Progenitor cell of endocrine pancreas (in vitro differentiated cells): ENCODE measurements at regions not wholly inside any gene's neighbourhood (a gene's known extent, or its start where the extent isn't known, plus 50 kb on each side); places are given as distances from the start of the nearest gene placed in this dataset.
"Not testable (repeated sequence)": the region's sequence is repeated elsewhere in the genome, so short reads cannot be mapped to it uniquely, and the experiment has no call there.

Experiments used
- DNase-seq: peaks from one replicate; pipeline ENCODE4 v3.0.0; 2021; ENCODE audit warnings: low spot score; ENCODE audit not compliant: unreplicated experiment
- H3K27ac Mint-ChIP-seq: 2 replicates; pipeline ENCODE4 v1.8.0; 2021; ENCODE audit warnings: mild to moderate bottlenecking, moderate library complexity, mixed read lengths
- H3K27me3 Mint-ChIP-seq: 2 replicates; pipeline ENCODE4 v1.8.0; 2021; ENCODE audit warnings: mixed read lengths
- H3K36me3 Mint-ChIP-seq: 2 replicates; pipeline ENCODE4 v1.8.0; 2022; ENCODE audit warnings: mixed read lengths; ENCODE audit not compliant: insufficient read depth
- H3K4me1 Mint-ChIP-seq: 2 replicates; pipeline ENCODE4 v1.8.0; 2021; ENCODE audit warnings: low read depth, mixed read lengths
- H3K4me3 Mint-ChIP-seq: 2 replicates; pipeline ENCODE4 v1.8.0; 2021; ENCODE audit warnings: low read depth, mild to moderate bottlenecking, moderate library complexity, mixed read lengths
- H3K9me3 Mint-ChIP-seq: 2 replicates; pipeline ENCODE4 v1.8.0; 2021; ENCODE audit warnings: low read depth, mixed read lengths
- TF ChIP-seq, protein P1 (sequence below): fragments of 200-600 bp; sonication (generic); IDR thresholded peaks from one replicate; pipeline ENCODE4 v1.5.0; 2021; ENCODE audit warnings: antibody characterized with exemption, mild to moderate bottlenecking; ENCODE audit not compliant: unreplicated experiment

DNA sequence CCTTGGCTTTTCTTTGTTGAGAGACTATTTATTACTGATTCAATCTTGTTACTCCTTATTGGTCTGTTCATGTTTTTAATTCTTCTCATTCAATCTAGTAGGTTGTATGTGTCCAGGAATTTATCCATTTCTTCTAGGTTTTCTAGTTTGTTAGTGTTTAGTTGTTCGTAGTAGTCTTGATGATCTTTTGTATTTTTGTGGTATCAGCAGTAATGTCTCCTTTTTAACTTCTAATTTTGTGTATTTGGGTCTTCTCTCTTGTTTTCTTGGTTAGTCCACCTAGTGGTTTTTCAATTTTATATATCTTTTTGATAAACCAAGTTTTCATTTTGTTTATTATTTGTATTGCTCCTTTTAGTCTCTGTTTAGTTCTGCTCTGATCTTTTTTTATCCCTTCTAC, 546.9 kb upstream of the TPK1 start:
- Mint-ChIP-seq H3K27me3 (no peaks in the 10 kb centered on the region), H3K36me3 (no peaks in the 10 kb centered on the region), H3K27ac (no peak overlapping the region), H3K9me3 (peaks cover 4% of the 10 kb centered on the region), H3K4me1 (no peaks in the 10 kb centered on the region), H3K4me3 (no peak overlapping the region)
- DNase-seq = no peak
- TF ChIP-seq, protein P1, sequence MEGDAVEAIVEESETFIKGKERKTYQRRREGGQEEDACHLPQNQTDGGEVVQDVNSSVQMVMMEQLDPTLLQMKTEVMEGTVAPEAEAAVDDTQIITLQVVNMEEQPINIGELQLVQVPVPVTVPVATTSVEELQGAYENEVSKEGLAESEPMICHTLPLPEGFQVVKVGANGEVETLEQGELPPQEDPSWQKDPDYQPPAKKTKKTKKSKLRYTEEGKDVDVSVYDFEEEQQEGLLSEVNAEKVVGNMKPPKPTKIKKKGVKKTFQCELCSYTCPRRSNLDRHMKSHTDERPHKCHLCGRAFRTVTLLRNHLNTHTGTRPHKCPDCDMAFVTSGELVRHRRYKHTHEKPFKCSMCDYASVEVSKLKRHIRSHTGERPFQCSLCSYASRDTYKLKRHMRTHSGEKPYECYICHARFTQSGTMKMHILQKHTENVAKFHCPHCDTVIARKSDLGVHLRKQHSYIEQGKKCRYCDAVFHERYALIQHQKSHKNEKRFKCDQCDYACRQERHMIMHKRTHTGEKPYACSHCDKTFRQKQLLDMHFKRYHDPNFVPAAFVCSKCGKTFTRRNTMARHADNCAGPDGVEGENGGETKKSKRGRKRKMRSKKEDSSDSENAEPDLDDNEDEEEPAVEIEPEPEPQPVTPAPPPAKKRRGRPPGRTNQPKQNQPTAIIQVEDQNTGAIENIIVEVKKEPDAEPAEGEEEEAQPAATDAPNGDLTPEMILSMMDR = no peak

DNA sequence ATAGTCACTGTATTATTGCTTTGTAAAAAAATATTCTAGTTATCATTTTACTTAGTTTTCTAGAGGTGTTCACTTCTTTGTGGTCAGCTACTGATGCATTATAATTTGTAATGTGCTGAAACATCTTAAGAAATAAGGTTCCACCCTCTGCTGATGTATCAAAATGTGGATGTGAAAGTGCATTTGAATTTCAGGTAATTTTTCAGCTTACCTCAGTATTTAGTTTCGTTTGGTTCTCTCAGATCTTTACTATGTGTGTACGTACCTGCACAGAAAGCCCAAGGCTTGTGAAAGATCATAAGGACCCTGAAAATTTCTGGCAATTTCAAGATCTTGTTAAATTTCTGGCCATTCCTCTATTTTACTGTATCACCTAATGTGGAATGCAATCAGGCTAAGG, 542.3 kb upstream of the TPK1 start:
- TF ChIP-seq, protein P1 = no peak
- no peak for DNase-seq
- H3K4me3 Mint-ChIP-seq = no peak overlapping the region
- H3K27ac Mint-ChIP-seq = no peak overlapping the region
- H3K4me1 Mint-ChIP-seq = no peaks in the 10 kb centered on the region
- H3K9me3 Mint-ChIP-seq = no peaks in the 10 kb centered on the region
- H3K27me3 Mint-ChIP-seq = no peaks in the 10 kb centered on the region
- H3K36me3 Mint-ChIP-seq = no peaks in the 10 kb centered on the region

- Mint-ChIP-seq H3K9me3 (peaks cover 13% of the 10 kb centered on the region), H3K27me3 (no peaks in the 10 kb centered on the region), H3K27ac (no peak overlapping the region)
These were observed 524.8 kb upstream of the TPK1 start for GRCh38 chr7:145360511-145361100.

DNA sequence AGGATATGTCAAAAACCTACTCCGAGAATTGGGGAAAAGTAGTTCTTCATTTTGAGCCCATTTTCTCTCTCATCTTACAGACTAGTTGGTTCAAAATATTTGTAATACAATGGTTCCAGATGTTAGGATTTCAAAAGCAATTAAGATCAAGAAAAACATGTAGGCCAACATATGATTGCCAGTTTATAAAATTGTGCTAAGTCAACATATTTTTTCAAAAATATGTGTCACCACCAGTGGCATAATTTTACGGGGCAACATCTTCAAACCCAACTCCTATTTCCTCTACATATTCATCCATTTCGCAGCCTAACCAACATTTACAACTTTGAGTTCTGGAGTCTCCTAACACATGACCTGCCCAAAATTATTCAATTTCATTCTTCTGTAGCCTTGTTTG, 514.5 kb upstream of the TPK1 start:
- no peak for DNase-seq
- Mint-ChIP-seq H3K4me1 (no peaks in the 10 kb centered on the region), H3K27ac (no peak overlapping the region), H3K9me3 (peaks cover 8% of the 10 kb centered on the region), H3K36me3 (no peaks in the 10 kb centered on the region), H3K4me3 (no peak overlapping the region), H3K27me3 (no peaks in the 10 kb centered on the region)
- TF ChIP-seq, protein P1 = no peak

More at GRCh38 chr7:145360511-145361100, 524.8 kb upstream of the TPK1 start:
- no peaks in the 10 kb centered on the region for H3K4me1 Mint-ChIP-seq
- TF ChIP-seq, protein P1 = no peak
- no peaks in the 10 kb centered on the region for H3K36me3 Mint-ChIP-seq
- no peak for DNase-seq
- H3K4me3 Mint-ChIP-seq = no peak overlapping the region

GRCh38 chr7:145349452-145349851, 513.6 kb upstream of the TPK1 start:
- not testable (repeated sequence) for H3K36me3 Mint-ChIP-seq, H3K9me3 Mint-ChIP-seq, DNase-seq, H3K4me3 Mint-ChIP-seq, H3K27ac Mint-ChIP-seq, H3K27me3 Mint-ChIP-seq, H3K4me1 Mint-ChIP-seq

GRCh38 chr7:145347271-145347670, 511.4 kb upstream of the TPK1 start:
- TF ChIP-seq, protein P1 = no peak
- no peak overlapping the region for H3K27ac Mint-ChIP-seq
- peaks cover 8% of the 10 kb centered on the region for H3K9me3 Mint-ChIP-seq
- H3K4me1 Mint-ChIP-seq = no peaks in the 10 kb centered on the region
- no peak for DNase-seq
- no peaks in the 10 kb centered on the region for H3K27me3 Mint-ChIP-seq
- H3K36me3 Mint-ChIP-seq = no peaks in the 10 kb centered on the region
- H3K4me3 Mint-ChIP-seq = no peak overlapping the region
